HG03066 (cell line): ENCODE measurements at regions not wholly inside any gene's neighbourhood (a gene's known extent, or its start where the extent isn't known, plus 50 kb on each side); places are given as distances from the start of the nearest gene placed in this dataset.
"Not testable (repeated sequence)": the region's sequence is repeated elsewhere in the genome, so short reads cannot be mapped to it uniquely, and the experiment has no call there.

Experiments used
- ATAC-seq: cut with Tn5 transposase; IDR thresholded peaks from one replicate; pipeline ENCODE4 v1.9.1; 2021; ENCODE audit warnings: low read depth; ENCODE audit not compliant: unreplicated experiment

DNA sequence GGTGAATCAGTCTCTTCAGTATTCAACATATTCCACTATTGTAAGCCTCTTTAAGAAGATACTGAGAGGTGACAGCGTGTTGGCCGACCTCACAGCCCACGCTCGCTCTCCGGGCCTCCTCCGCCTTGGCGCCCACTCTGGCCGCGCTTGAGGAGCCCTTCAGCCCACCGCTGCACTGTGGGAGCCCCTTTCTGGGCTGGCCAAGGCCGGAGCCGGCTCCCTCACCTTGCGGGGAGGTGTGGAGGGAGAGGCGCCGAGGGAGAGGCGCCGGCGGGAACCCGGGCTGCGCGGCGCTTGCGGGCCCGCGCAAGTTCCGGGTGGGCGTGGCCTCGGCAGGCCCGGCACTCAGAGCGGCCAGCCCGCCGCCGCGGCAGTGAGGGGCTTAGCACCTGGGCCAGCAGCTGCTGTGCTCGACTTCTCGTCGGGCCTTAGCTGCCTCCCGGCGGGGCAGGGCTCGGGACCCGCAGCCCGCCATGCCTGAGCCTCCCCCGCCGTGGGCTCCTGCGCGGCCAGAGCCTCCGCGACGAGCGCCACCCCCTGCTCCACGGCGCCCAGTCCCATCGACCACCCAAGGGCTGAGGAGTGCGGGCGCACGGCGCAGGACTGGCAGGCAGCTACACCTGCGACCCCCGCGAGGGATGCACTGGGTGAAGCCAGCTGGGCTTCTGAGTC is 306.4 kb downstream of the SEMA3D start:
- not testable (repeated sequence) for ATAC-seq

DNA sequence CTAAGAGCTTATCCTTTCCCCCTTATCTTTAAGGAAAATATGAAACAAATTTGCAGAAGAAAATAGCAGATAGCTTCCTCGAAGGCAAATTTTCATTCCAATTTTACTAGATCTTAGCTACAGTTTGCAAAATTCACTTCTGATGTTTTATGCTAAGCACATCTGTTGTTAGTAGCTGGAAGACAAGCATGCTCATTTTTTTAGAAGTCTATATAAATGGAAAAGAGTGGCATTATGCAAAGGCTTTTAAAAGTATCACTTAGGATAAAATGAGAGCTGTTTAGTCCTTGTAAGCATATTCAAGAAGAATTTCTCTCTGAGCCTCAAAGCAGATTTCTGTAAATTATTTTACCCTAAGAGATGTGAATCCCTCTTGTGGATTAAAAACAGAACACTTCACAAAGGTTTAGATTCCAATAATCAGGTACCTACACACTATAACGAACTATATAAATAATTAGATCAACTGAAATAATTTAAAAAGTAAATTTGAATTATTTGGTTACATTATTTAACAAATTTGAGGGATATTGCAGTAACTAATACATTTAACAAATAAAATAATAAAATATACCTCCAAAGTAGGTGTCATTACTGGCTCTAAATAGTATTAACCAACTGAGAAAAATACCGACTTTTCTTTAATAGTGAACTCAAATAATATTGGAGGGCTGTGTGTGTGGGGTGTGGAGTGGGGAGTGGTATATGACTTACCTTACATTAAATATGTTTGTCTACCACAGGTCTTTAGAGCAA is 307.1 kb downstream of the SEMA3D start:
- ATAC-seq = no peak

GRCh38 chr7:84877943-84878570 is 308.8 kb downstream of the SEMA3D start:
- no peak for ATAC-seq

DNA sequence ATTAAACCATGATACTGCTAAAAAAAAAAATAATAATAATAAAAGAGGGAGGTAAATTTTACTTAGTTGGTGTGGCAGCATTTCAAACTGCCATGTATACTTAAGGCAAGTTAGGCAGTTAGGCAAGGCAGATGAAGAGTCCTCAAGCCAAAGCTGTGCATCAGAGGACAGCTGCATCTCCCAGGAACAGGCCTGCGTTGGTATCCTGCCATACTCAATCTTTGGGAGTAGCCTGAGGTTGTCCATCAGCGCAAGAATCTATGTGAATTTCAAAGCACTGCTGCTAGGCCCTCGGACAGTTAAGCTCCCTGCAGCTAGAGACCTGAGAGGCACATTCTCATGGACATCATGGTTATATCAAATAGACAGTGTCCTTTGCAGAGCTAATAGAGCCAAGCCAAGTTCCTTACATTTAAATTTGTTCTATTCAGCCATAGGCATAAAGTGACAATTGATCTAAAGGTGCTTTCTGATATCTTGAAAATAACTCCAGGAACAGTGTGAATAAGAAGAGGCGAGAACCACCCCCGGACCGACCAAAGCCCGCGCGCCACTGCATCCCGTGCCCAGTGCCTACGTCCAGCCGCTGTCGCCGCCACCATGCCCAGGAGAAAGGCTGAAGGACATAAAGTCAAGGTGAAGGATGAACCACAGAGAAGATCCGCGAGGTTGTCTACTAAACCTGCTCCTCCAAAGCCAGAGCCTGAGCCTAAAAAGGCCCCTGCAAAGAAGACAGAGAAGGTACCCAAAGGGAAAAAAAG is 310.6 kb downstream of the SEMA3D start:
- ATAC-seq = no peak

- ATAC-seq = no peak
These were observed 321.3 kb downstream of the SEMA3D start for GRCh38 chr7:84865560-84865959.

DNA sequence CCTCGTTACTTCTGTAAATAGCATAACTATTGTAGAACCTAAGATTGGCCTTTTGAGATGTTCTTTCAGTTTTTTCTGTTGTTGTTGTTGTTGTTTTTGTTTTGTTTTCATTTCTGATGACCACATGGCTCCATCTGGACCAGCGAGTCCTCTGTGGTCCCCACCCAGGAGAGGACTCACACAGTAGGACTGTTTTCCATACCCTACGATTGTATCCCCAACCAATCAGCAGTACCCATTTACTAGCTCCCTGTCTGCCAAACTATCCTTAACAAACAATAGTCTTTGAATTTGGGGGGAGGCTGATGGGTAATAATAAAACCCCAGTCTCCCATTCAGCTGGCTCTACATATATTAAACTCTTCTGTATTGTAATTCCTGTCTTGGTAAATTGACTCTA is 329.5 kb downstream of the SEMA3D start:
- ATAC-seq = no peak

- no peak for ATAC-seq
These were observed 331.1 kb downstream of the SEMA3D start for GRCh38 chr7:84855758-84856157.

- not testable (repeated sequence) for ATAC-seq
These were observed 337.9 kb downstream of the SEMA3D start for GRCh38 chr7:84848974-84849372.

DNA sequence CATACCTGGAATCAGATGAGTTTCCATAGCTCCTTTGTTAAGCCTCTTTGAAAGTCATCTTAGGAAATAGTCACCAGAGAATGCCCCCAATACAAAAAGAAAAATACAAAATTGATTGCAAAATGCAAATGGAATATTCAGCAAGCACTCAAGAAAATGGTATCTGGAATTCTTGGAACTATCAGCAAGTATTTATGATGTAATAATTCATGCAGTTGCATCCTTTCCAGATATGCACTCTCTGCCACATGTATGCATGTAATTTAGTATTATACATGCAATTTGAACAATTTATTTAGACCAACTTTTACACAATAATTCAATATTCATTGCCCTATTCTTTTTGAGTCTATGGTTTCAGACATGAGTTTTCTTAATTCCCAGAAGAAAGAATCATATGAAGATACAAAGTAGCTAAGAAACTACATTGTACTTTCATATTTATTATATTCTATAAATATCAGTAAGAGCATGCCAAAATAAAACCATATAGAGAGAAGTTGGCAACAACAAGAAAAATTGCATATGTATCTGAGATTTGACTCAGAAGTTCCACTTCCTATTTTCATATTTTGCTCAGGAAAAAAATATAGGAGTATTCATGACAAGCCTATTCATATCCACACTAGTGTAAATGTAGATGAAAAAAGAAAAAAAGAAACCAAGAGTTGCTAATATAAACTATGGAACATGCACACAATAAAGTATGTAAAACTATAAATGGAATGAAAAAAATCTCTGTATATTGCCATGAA is 338.5 kb downstream of the SEMA3D start:
- ATAC-seq = no peak

- no peak for ATAC-seq
These were observed 339.1 kb downstream of the SEMA3D start for GRCh38 chr7:84847790-84848189.

GRCh38 chr7:84847038-84847437 is 339.8 kb downstream of the SEMA3D start:
- ATAC-seq = no peak

DNA sequence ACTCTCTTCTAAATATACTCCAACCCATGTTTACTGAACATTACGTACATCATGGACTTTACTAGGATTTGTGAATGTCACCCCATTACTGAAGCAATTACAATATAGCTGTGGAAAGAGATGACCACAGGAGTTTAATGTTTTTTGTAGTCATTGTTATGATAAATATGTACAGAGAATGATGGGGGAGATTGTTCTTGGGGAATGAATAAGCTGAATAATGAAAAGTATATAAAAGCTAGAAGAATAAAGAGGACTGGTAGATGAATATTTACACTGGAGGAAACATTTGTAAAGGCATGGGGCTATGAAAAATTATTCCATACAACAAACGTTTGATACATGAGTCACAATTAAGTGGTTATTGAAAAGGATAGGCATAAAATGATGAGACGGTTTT is 340.9 kb downstream of the SEMA3D start:
- ATAC-seq = no peak

DNA sequence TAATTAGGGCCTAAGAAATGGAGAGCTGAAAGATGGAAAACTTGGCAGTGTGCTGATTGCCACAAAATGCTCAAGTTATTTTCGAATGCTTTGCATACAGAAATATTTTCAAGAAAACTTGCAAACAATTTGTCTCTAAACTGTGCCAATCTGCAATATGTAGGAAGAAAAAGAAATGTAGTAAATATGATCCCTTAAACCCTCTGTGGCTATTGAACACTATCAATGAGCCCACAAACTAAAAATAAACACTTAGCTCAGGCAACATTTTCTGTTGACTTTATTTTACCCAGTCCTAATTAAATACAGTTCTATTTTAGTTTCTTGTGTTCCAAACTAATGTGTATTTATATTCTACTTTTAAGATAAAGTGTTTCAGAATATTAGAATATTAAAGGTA is 342.1 kb downstream of the SEMA3D start:
- no peak for ATAC-seq

DNA sequence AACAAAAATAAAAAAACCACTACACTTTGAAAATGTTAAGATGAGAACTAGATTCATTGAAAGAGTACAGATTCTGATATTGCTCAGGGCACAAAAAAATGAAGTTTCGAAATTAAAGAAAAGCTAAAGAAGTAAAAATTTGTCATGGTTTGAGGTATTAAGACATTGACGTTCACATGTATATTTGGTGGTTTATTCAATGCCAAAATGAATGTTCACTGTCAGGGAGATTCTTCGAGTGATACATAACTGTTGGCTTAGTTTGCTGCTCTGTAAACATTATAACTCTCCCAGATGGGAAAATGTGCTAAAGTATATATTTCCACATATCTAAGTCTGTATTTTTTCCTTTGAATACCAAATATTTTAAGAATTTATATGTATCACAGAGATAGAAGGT is 345.0 kb downstream of the SEMA3D start:
- no peak for ATAC-seq

- ATAC-seq = no peak
These were observed 348.0 kb downstream of the SEMA3D start for GRCh38 chr7:84838857-84839256.

GRCh38 chr7:84837405-84837804 is 349.5 kb downstream of the SEMA3D start:
- no peak for ATAC-seq

DNA sequence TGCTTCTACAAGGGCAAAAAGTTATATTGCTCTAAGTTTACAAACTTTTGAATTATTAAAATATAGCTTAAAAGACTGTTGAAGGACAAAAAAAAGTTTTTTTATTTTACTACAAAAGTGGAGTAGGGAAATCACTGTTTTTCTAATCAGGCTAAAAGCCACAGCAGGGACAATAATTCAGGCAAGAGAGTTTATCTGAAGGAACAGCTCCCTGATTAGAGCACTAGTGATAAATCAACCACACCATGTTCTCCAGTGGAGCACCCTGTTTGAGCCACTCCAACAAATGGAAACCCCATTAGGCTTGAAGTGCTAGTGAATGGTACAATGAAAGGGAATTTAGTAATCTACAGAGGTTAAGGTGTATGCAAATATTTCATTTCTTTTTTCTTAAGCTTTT is 357.1 kb downstream of the SEMA3D start:
- ATAC-seq = no peak

- no peak for ATAC-seq
These were observed 362.7 kb downstream of the SEMA3D start for GRCh38 chr7:84824057-84824651.

DNA sequence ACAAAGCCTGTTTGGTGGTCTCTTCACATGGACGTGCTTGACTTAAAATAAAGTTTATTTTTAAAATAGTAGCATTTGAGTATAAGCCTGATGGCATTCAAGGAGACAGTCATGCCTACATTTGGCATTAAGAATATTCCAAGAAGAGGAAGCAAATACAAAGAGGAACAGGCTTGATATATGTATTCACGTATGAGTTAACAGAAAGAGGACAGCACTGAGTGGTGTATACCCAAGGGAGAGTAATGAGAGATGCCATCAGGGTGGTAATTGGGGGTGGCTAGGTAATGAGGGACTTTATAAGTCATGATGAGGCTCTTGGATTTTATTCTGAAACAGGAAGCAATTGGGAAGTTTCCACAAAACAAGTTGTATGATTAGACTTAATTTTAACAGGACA is 363.3 kb downstream of the SEMA3D start:
- ATAC-seq = no peak

- no peak for ATAC-seq
These were observed 363.8 kb downstream of the SEMA3D start for GRCh38 chr7:84822941-84823510.
